H1 (cell line): ENCODE measurements at regions not wholly inside any gene's neighbourhood (a gene's known extent, or its start where the extent isn't known, plus 50 kb on each side); places are given as distances from the start of the nearest gene placed in this dataset.

Source experiments
- CTCF ChIA-PET: fragments of 300-600 bp; sonication (Branson Sonifier 250); formaldehyde crosslinking; loops from one replicate; lab custom pipeline; 2021; ENCODE audit not compliant: partially characterized antibody; lab: Charles Lee
- POLR2A ChIA-PET: fragments of 300-600 bp; sonication (Branson Sonifier 250); formaldehyde crosslinking; loops from one replicate; lab custom pipeline; 2021; ENCODE audit warnings: inconsistent platforms; ENCODE audit not compliant: partially characterized antibody; lab: Charles Lee
- DNase-seq, 2 experiments: peaks; one replicate each; pipeline versions ENCODE4 v3.0.0 to v3.0.0-alpha.2; 2010 to 2022; ENCODE audit warnings: low spot score in 2 of 2, low read depth in 1 of 2, mixed read lengths in 1 of 2
- FAIRE-seq: peaks from 2 replicates; lab custom pipeline; 2011; peaks lifted over from hg19 to GRCh38; lab: Jason Lieb, UNC
- H2AFZ ChIP-seq: 2 replicates; pipeline ENCODE4 v1.8.1; 2012; ENCODE audit warnings: low read length, inconsistent platforms
- H2AK5ac ChIP-seq: 2 replicates; pipeline ENCODE4 v1.6.1; 2013; ENCODE audit warnings: low read depth, low read length
- H2BK120ac ChIP-seq: replicated peaks from 2 replicates; pipeline ENCODE3; 2013; ENCODE audit warnings: low read depth, low read length, inconsistent platforms
- H2BK12ac ChIP-seq: 2 replicates; pipeline ENCODE4 v1.6.1; 2013; ENCODE audit warnings: low read depth, low read length
- H2BK15ac ChIP-seq: 2 replicates; pipeline ENCODE4 v1.6.1; 2013; ENCODE audit warnings: low read length
- H2BK20ac ChIP-seq: 2 replicates; pipeline ENCODE4 v1.6.1; 2013; ENCODE audit warnings: low read length
- H2BK5ac ChIP-seq: 2 replicates; pipeline ENCODE4 v1.6.1; 2013; ENCODE audit warnings: low read depth, low read length
- H3K14ac ChIP-seq: 2 replicates; pipeline ENCODE4 v1.6.1; 2013; ENCODE audit warnings: inconsistent platforms; ENCODE audit not compliant: insufficient read length
- H3K18ac ChIP-seq: 2 replicates; pipeline ENCODE4 v1.6.1; 2013; ENCODE audit warnings: low read length; ENCODE audit errors: extremely low read depth
- H3K23ac ChIP-seq: 2 replicates; pipeline ENCODE4 v1.6.1; 2013; ENCODE audit warnings: inconsistent platforms; ENCODE audit not compliant: insufficient read length
- H3K23me2 ChIP-seq: 2 replicates; pipeline ENCODE4 v1.6.1; 2013; ENCODE audit warnings: low read depth, low read length
- H3K27ac ChIP-seq: 2 replicates; pipeline ENCODE4 v1.6.1; 2011; ENCODE audit warnings: low read depth, low read length, inconsistent platforms
- H3K27me3 ChIP-seq, 4 experiments: replicated peaks in 1 of 4; 1 replicate in 1 of 4; 2 replicates in 3 of 4; pipeline versions ENCODE4 v1.6.1 to v1.8.1; 2011 to 2013; ENCODE audit warnings: low read length in 3 of 4, mild to moderate bottlenecking in 3 of 4, inconsistent platforms in 2 of 4, mixed read lengths in 2 of 4, moderate library complexity in 1 of 4; ENCODE audit not compliant: control insufficient read depth in 3 of 4, insufficient read depth in 3 of 4; ENCODE audit errors: extremely low read depth in 1 of 4
- H3K36me3 ChIP-seq, 4 experiments: 2 replicates each; pipeline versions ENCODE4 v1.6.1 to v1.8.1; 2011 to 2013; ENCODE audit warnings: mild to moderate bottlenecking in 4 of 4, low read length in 3 of 4, moderate library complexity in 2 of 4, control low read depth in 1 of 4, inconsistent platforms in 1 of 4; ENCODE audit not compliant: insufficient read depth in 4 of 4, control insufficient read depth in 2 of 4
- H3K4ac ChIP-seq: replicated peaks from 2 replicates; pipeline ENCODE3; 2013; ENCODE audit warnings: low read length, low read depth, mixed read lengths, inconsistent platforms; ENCODE audit not compliant: insufficient read length
- H3K4me1 ChIP-seq, 4 experiments: replicated peaks in 1 of 4; 1 replicate in 1 of 4; 2 replicates in 3 of 4; pipeline versions ENCODE4 v1.6.1 to v1.8.1; 2011 to 2013; ENCODE audit warnings: low read length in 3 of 4, inconsistent platforms in 2 of 4, mixed read lengths in 1 of 4; ENCODE audit not compliant: insufficient read depth in 4 of 4, control insufficient read depth in 3 of 4
- H3K4me2 ChIP-seq, 2 experiments: 2 replicates each; pipeline versions ENCODE4 v1.6.1 to v1.8.1; 2011 to 2013; ENCODE audit warnings: low read depth in 2 of 2, low read length in 2 of 2, control low read depth in 1 of 2, inconsistent platforms in 1 of 2, mild to moderate bottlenecking in 1 of 2; ENCODE audit not compliant: insufficient read depth in 1 of 2
- H3K4me3 ChIP-seq, 4 experiments: fragments of 200-600, 300-600 bp in 1 of 4; sonication (generic), shearing (Covaris generic), sonication (Bioruptor Twin) in 1 of 4; 2 replicates each; pipeline versions ENCODE4 v1.5.1 to v1.8.1; 2011 to 2016; ENCODE audit warnings: low read length in 4 of 4, low read depth in 3 of 4, control low read depth in 2 of 4, inconsistent platforms in 2 of 4, mild to moderate bottlenecking in 2 of 4, mixed read lengths in 1 of 4, moderate library complexity in 1 of 4; ENCODE audit not compliant: insufficient read depth in 2 of 4; ENCODE audit errors: extremely low read depth in 1 of 4
- H3K56ac ChIP-seq: replicated peaks from 2 replicates; pipeline ENCODE3; 2013; ENCODE audit warnings: low read depth, mild to moderate bottlenecking, mixed read lengths, low read length, inconsistent platforms; ENCODE audit not compliant: insufficient read length
- H3K79me1 ChIP-seq: 2 replicates; pipeline ENCODE4 v1.6.1; 2013; ENCODE audit warnings: low read depth, low read length, control low read depth
- H3K79me2 ChIP-seq, 2 experiments: 2 replicates each; pipeline versions ENCODE4 v1.6.1 to v1.8.1; 2012 to 2013; ENCODE audit warnings: low read length in 2 of 2, mild to moderate bottlenecking in 2 of 2, inconsistent platforms in 1 of 2; ENCODE audit not compliant: insufficient read depth in 2 of 2, control insufficient read depth in 1 of 2
- H3K9ac ChIP-seq, 4 experiments: replicated peaks in 1 of 4; 1 replicate in 1 of 4; 2 replicates in 3 of 4; pipeline versions ENCODE4 v1.6.1 to v1.8.1; 2011 to 2013; ENCODE audit warnings: low read depth in 3 of 4, low read length in 3 of 4, control low read depth in 2 of 4, mild to moderate bottlenecking in 2 of 4, moderate library complexity in 2 of 4, inconsistent platforms in 1 of 4; ENCODE audit errors: extremely low read depth in 1 of 4
- H3K9me3 ChIP-seq, 2 experiments: 2 replicates each; pipeline versions ENCODE4 v1.6.1 to v1.8.1; 2012 to 2013; ENCODE audit warnings: mild to moderate bottlenecking in 2 of 2, moderate library complexity in 2 of 2, control low read depth in 1 of 2, inconsistent platforms in 1 of 2, low read depth in 1 of 2, low read length in 1 of 2, mixed read lengths in 1 of 2; ENCODE audit not compliant: insufficient read depth in 2 of 2
- H4K20me1 ChIP-seq, 2 experiments: replicated peaks in 1 of 2; 2 replicates each; pipeline versions ENCODE3 to v1.8.1; 2011 to 2013; ENCODE audit warnings: inconsistent platforms in 2 of 2, low read length in 2 of 2, mild to moderate bottlenecking in 1 of 2; ENCODE audit not compliant: insufficient read depth in 2 of 2, control insufficient read depth in 1 of 2
- H4K5ac ChIP-seq: 2 replicates; pipeline ENCODE4 v1.6.1; 2013; ENCODE audit warnings: low read length, low read depth, mixed read lengths, inconsistent platforms; ENCODE audit not compliant: insufficient read length
- H4K8ac ChIP-seq: 2 replicates; pipeline ENCODE4 v1.8.0; 2013; ENCODE audit warnings: mild to moderate bottlenecking, moderate library complexity, low read length, inconsistent platforms; ENCODE audit not compliant: insufficient read depth; ENCODE audit errors: extremely low read depth
- H4K91ac ChIP-seq: replicated peaks from 2 replicates; pipeline ENCODE3; 2013; ENCODE audit warnings: low read length, mixed read lengths, inconsistent platforms; ENCODE audit not compliant: insufficient read length
- ATF2 ChIP-seq: IDR thresholded peaks from 2 replicates; pipeline ENCODE4 v1.6.1; 2012; ENCODE audit warnings: low read length, inconsistent platforms
- ATF3 ChIP-seq: IDR thresholded peaks from 2 replicates; pipeline ENCODE4 v1.6.1; 2011; ENCODE audit warnings: low read depth, mild to moderate bottlenecking, low read length; ENCODE audit not compliant: insufficient read depth
- BACH1 ChIP-seq: IDR thresholded peaks from 2 replicates; pipeline ENCODE4 v1.6.1; 2012; ENCODE audit warnings: low read length, improper control_type of control experiment
- CTBP2 ChIP-seq: IDR thresholded peaks from 2 replicates; pipeline ENCODE4 v1.7.0; 2011; ENCODE audit warnings: borderline replicate concordance, mild to moderate bottlenecking, moderate library complexity, mixed read lengths, low read length; ENCODE audit not compliant: insufficient read depth, insufficient read length
- HDAC2 ChIP-seq, 2 experiments: fragments of 300-600 bp in 1 of 2; sonication (generic) in 1 of 2; IDR thresholded peaks; 2 replicates each; pipeline ENCODE4 v1.6.1; 2011 to 2012; ENCODE audit warnings: low read depth in 2 of 2, low read length in 2 of 2, mild to moderate bottlenecking in 2 of 2, moderate library complexity in 2 of 2, borderline replicate concordance in 1 of 2, inconsistent platforms in 1 of 2
- HDAC6 ChIP-seq: IDR thresholded peaks from one replicate; pipeline ENCODE4 v1.7.1; 2012; ENCODE audit warnings: low read depth, mild to moderate bottlenecking, inconsistent platforms, low read length, moderate library complexity
- JUN ChIP-seq: IDR thresholded peaks from 2 replicates; pipeline ENCODE4 v1.6.1; 2011; ENCODE audit warnings: low read depth, mild to moderate bottlenecking, improper control_type of control experiment, low read length
- SIRT6 ChIP-seq: IDR thresholded peaks from one replicate; pipeline ENCODE4 v1.7.1; 2012; ENCODE audit warnings: low read length, inconsistent platforms
- SRF ChIP-seq: IDR thresholded peaks from 2 replicates; pipeline ENCODE4 v1.6.1; 2011; ENCODE audit warnings: mild to moderate bottlenecking, low read depth, low read length, moderate library complexity
- SUZ12 ChIP-seq: fragments of 200-600 bp; sonication (generic); IDR thresholded peaks from 2 replicates; pipeline ENCODE4 v1.6.1; 2012; ENCODE audit warnings: mild to moderate bottlenecking, inconsistent platforms, low read length, moderate library complexity, mixed read lengths
- WGBS, 2 experiments: shearing (Covaris generic) in 1 of 2; methylation state at CpG; one replicate each; pipeline versions ENCODE4 v1.1.6 to v1.1.7; 2013 to 2015; ENCODE audit warnings: low lambda C conversion rate in 2 of 2, mixed read lengths in 2 of 2, inconsistent platforms in 1 of 2, low coverage in 1 of 2, missing lambda C conversion rate in 1 of 2; ENCODE audit not compliant: insufficient replicate concordance in 2 of 2, insufficient coverage in 1 of 2, insufficient read length in 1 of 2; ENCODE audit errors: extremely low coverage in 1 of 2, missing lambda C conversion rate in 1 of 2; 5-methylcytosine and 5-hydroxymethylcytosine counted together

- Histone ChIP-seq H3K14ac (no peak overlapping the region), H2BK5ac (no peak overlapping the region), H3K23me2 (no peaks in the 10 kb centered on the region; the same call in 1 of the 2 replicates), H2BK20ac (no peak overlapping the region), H3K79me2 (no peaks in the 10 kb centered on the region), H2BK120ac (no peak overlapping the region), H3K4me2 (no peak overlapping the region), H3K4me3 (no peak overlapping the region), H2AK5ac (no peak overlapping the region), H3K9me3 (no peaks in the 10 kb centered on the region; a peak in 1 of 4 replicates), H4K91ac (no peak overlapping the region), H3K9ac (no peak overlapping the region), H3K23ac (no peak overlapping the region), H3K4me1 (no peaks in the 10 kb centered on the region), H2BK15ac (no peak overlapping the region), H3K18ac (no peak overlapping the region), H3K79me1 (no peaks in the 10 kb centered on the region), H3K27me3 (no peaks in the 10 kb centered on the region), H4K5ac (no peak overlapping the region), H3K27ac (no peak overlapping the region), H4K20me1 (no peaks in the 10 kb centered on the region), H4K8ac (no peak overlapping the region), H2AFZ (no peak overlapping the region), H2BK12ac (no peak overlapping the region), H3K56ac (no peak overlapping the region), H3K4ac (no peak overlapping the region), H3K36me3 (no peaks in the 10 kb centered on the region)
- no peak for DNase-seq
- no peak for FAIRE-seq
- 82% methylated on average over 2 of the region's 2 CpGs; no CpG with 5 or more reads in 1 of the 2 experiments for WGBS, 2 experiments
- ChIA-PET POLR2A (no interaction called here), CTCF (interaction anchor here (0.6 to 1.4 kb wide), 3 partner anchors 9 to 923 kb away, joined by 3 read pairs; no protein-coding TSS in a partner anchor)
- TF ChIP-seq HDAC6 (no peak), HDAC2 (IDR thresholded peaks at IDR 0.05; ENCODE audit: borderline replicate concordance in 1 of 2, low read depth in 2 of 2, low read length in 2 of 2) (no peak), JUN (no peak), SRF (no peak), BACH1 (no peak), ATF2 (no peak), SUZ12 (no peak), SIRT6 (no peak), ATF3 (no peak), CTBP2 (no peak)
Measured at GRCh38 chr21:35727830-35728229, 332.5 kb downstream of the SETD4 start.
